HepG2 (cell line): ENCODE measurements at regions not wholly inside any gene's neighbourhood (a gene's known extent, or its start where the extent isn't known, plus 50 kb on each side); places are given as distances from the start of the nearest gene placed in this dataset.
"Not testable (repeated sequence)": the region's sequence is repeated elsewhere in the genome, so short reads cannot be mapped to it uniquely, and the experiment has no call there.

Experiments used
- ATAC-seq: fragments of 200-7000 bp; cut with Tn5 transposase; 3 replicates; pipeline ENCODE4 v1.9.1; 2020; ENCODE audit warnings: mild to moderate bottlenecking, moderate library complexity
- BruUV-seq: library from RNA; stranded (reverse); fragments of 400-500 nt; replicated peaks from 2 replicates; lab custom pipeline; 2021; lab: Mats Ljungman, UMichigan
- CTCF ChIA-PET: fragments of 300-600 bp; formaldehyde crosslinking; extraction: SDS; loops from one replicate; lab custom pipeline; 2021; ENCODE audit warnings: low total read pairs, inconsistent platforms, low intra/inter-chr PET ratio; lab: Yijun Ruan, JAX
- POLR2A ChIA-PET: fragments of 350-600 bp; sonication (Branson Sonifier 250); formaldehyde crosslinking; loops from one replicate; lab custom pipeline; 2020; ENCODE audit warnings: antibody characterized with exemption, inconsistent platforms; lab: Yijun Ruan, JAX
- DNase-seq: peaks from one replicate; pipeline ENCODE4 v3.0.0-alpha.2; 2015; ENCODE audit warnings: low spot score
- FAIRE-seq: peaks from 3 replicates; lab custom pipeline; 2011; peaks lifted over from hg19 to GRCh38; lab: Jason Lieb, UNC
- H2AFZ ChIP-seq: one replicate; pipeline ENCODE4 v1.6.1; 2011; ENCODE audit warnings: low read length, inconsistent platforms
- H3K27ac ChIP-seq: fragments of 300-600 bp; 3 replicates; pipeline ENCODE4 v1.8.0; 2011; ENCODE audit warnings: mixed run types, mild to moderate bottlenecking, mixed read lengths, low read length, inconsistent platforms; ENCODE audit not compliant: insufficient read depth; ENCODE audit errors: extremely low read length
- H3K27me3 ChIP-seq, 2 experiments: fragments of 200-600 bp in 1 of 2; 2 replicates in 1 of 2; 3 replicates in 1 of 2; pipeline versions ENCODE4 v1.6.0 to v1.8.0; 2011; ENCODE audit warnings: low read length in 2 of 2, mild to moderate bottlenecking in 2 of 2, moderate library complexity in 2 of 2, inconsistent platforms in 1 of 2; ENCODE audit not compliant: insufficient read depth in 2 of 2, control insufficient read depth in 1 of 2
- H3K36me3 ChIP-seq, 2 experiments: fragments of 200-600 bp in 1 of 2; replicated peaks in 1 of 2; 2 replicates in 1 of 2; 3 replicates in 1 of 2; pipeline versions ENCODE4 v1.5.1 to v1.8.0; 2011; ENCODE audit warnings: low read length in 2 of 2, inconsistent platforms in 1 of 2; ENCODE audit not compliant: insufficient read depth in 2 of 2, control insufficient read depth in 1 of 2
- H3K4me1 ChIP-seq: 2 replicates; pipeline ENCODE4 v1.5.1; 2012; ENCODE audit warnings: low read length, inconsistent platforms; ENCODE audit not compliant: insufficient read depth
- H3K4me2 ChIP-seq: 2 replicates; pipeline ENCODE4 v1.6.0; 2011; ENCODE audit warnings: low read depth, low read length, inconsistent platforms
- H3K4me3 ChIP-seq, 3 experiments: fragments of 200-600 bp in 1 of 3; sonication (generic), shearing (Covaris generic) in 1 of 3; replicated peaks in 1 of 3; 2 replicates each; pipeline ENCODE4 v1.5.1; 2011 to 2016; ENCODE audit warnings: low read length in 3 of 3, inconsistent platforms in 2 of 3, low read depth in 2 of 3, mild to moderate bottlenecking in 2 of 3, control low read depth in 1 of 3, mixed read lengths in 1 of 3; ENCODE audit not compliant: insufficient read depth in 1 of 3
- H3K79me2 ChIP-seq: one replicate; pipeline ENCODE4 v1.6.1; 2011; ENCODE audit warnings: low read length, inconsistent platforms; ENCODE audit not compliant: insufficient read depth
- H3K9ac ChIP-seq: 2 replicates; pipeline ENCODE4 v1.6.0; 2011; ENCODE audit warnings: mild to moderate bottlenecking, low read depth, low read length, inconsistent platforms; ENCODE audit not compliant: insufficient read depth
- H3K9me3 ChIP-seq: 2 replicates; pipeline ENCODE4 v1.5.1; 2012; ENCODE audit warnings: mild to moderate bottlenecking, low read length
- H4K20me1 ChIP-seq: 2 replicates; pipeline ENCODE4 v1.6.0; 2011; ENCODE audit warnings: inconsistent platforms, mild to moderate bottlenecking, low read length, moderate library complexity; ENCODE audit not compliant: insufficient read depth
- CHD2 ChIP-seq: IDR thresholded peaks from 2 replicates; pipeline ENCODE4 v1.6.1; 2011; ENCODE audit warnings: low read depth, low read length, improper control_type of control experiment
- DNMT3B ChIP-seq: conservative IDR thresholded peaks from 2 replicates; pipeline ENCODE4 v1.6.1; 2016; ENCODE audit warnings: missing biosample characterization, control low read depth
- ELF3 ChIP-seq: IDR thresholded peaks from 2 replicates; pipeline ENCODE4 v1.6.1; 2016; ENCODE audit warnings: missing genetic modification reagents, missing compliant biosample characterization
- NCOA1 ChIP-seq: sonication (generic); formaldehyde crosslinking; IDR thresholded peaks from 2 replicates; pipeline ENCODE4 v1.9.0; 2021; ENCODE audit warnings: missing genetic modification reagents
- PHF8 ChIP-seq: sonication (generic); formaldehyde crosslinking; IDR thresholded peaks from 2 replicates; pipeline ENCODE4 v1.5.0; 2020; ENCODE audit warnings: missing genetic modification reagents
- ZNF138 ChIP-seq: sonication (generic); formaldehyde crosslinking; IDR thresholded peaks from 2 replicates; pipeline ENCODE4 v1.5.0; 2020; ENCODE audit warnings: mild to moderate bottlenecking, low read depth, missing genetic modification reagents
- ZNF652 ChIP-seq: IDR thresholded peaks from 2 replicates; pipeline ENCODE4 v1.6.1; 2016; ENCODE audit warnings: low read depth, borderline replicate concordance
- WGBS: methylation state at CpG from one replicate; pipeline ENCODE4 v1.1.6; 2017; ENCODE audit warnings: low lambda C conversion rate; 5-methylcytosine and 5-hydroxymethylcytosine counted together
- in situ Hi-C: cut with HindIII; loops from 2 replicates; pipeline ENCODE4 v1.10.0; 2017; ENCODE audit warnings: low pct_unique_long_range_greater_than_20kb; ENCODE audit not compliant: extremely low pct_ligation_motif_present
- intact Hi-C: fragments of 100-400 bp; cut with micrococcal nuclease; formaldehyde crosslinking; loops from one replicate; pipeline ENCODE4 v1.10.0; 2022; ENCODE audit not compliant: unreplicated experiment
- TF ChIP-seq, protein P1 (sequence below): sonication (generic); formaldehyde crosslinking; conservative IDR thresholded peaks from 2 replicates; pipeline ENCODE4 v1.4.0; 2020; ENCODE audit warnings: missing genetic modification reagents
- TF ChIP-seq, protein P2 (sequence below): IDR thresholded peaks from 2 replicates; pipeline ENCODE4 v1.4.0; 2020; ENCODE audit warnings: mild to moderate bottlenecking, missing genetic modification reagents

DNA sequence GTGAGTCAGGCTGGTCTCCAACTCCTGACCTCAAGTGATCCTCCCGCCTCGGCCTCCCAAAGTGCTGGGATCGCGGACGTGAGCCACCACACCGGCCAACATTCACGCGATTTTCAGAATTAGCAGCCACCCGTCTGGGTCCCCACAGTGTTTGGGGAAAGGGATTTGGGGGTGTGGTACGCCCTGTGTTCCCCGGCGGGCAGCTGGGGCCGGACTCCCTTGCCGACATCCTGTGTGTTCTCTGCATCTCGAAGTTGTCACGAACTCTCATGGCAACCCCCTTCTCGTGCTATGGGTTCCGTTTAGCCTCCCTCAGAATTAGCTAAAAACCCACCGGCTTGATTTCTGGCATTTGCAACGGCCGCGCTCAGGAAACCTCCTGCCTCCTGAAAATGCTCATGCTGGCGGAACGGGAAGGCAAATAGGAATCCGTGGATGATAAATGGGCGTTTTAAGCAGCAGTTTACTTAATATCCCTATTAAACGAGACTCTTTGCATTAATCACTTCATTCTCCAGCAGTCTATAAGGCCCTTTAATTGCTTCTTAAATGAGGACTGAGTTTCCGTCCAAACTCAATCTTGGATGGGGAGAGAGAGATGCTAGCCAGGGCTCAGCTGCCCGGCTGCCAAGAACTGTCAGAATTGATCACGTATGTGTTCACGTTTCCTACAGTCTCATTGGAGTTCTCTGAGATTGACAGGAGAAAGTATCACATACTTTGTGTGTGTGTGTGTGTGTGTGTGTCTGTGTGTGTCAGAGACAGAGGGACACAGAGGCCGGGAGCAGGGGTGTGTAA is 78.9 kb upstream of the PPP2R3B start (continued):
- TF ChIP-seq, protein P1, sequence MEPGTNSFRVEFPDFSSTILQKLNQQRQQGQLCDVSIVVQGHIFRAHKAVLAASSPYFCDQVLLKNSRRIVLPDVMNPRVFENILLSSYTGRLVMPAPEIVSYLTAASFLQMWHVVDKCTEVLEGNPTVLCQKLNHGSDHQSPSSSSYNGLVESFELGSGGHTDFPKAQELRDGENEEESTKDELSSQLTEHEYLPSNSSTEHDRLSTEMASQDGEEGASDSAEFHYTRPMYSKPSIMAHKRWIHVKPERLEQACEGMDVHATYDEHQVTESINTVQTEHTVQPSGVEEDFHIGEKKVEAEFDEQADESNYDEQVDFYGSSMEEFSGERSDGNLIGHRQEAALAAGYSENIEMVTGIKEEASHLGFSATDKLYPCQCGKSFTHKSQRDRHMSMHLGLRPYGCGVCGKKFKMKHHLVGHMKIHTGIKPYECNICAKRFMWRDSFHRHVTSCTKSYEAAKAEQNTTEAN: no peak
- TF ChIP-seq DNMT3B (CRISPR knock-in tag) (no peak), ZNF138 (no peak), ZNF652 (CRISPR knock-in tag) (no peak), ELF3 (CRISPR knock-in tag) (no peak), CHD2 (no peak), PHF8 (CRISPR knock-in tag) (no peak), NCOA1 (no peak)
- TF ChIP-seq, protein P2, sequence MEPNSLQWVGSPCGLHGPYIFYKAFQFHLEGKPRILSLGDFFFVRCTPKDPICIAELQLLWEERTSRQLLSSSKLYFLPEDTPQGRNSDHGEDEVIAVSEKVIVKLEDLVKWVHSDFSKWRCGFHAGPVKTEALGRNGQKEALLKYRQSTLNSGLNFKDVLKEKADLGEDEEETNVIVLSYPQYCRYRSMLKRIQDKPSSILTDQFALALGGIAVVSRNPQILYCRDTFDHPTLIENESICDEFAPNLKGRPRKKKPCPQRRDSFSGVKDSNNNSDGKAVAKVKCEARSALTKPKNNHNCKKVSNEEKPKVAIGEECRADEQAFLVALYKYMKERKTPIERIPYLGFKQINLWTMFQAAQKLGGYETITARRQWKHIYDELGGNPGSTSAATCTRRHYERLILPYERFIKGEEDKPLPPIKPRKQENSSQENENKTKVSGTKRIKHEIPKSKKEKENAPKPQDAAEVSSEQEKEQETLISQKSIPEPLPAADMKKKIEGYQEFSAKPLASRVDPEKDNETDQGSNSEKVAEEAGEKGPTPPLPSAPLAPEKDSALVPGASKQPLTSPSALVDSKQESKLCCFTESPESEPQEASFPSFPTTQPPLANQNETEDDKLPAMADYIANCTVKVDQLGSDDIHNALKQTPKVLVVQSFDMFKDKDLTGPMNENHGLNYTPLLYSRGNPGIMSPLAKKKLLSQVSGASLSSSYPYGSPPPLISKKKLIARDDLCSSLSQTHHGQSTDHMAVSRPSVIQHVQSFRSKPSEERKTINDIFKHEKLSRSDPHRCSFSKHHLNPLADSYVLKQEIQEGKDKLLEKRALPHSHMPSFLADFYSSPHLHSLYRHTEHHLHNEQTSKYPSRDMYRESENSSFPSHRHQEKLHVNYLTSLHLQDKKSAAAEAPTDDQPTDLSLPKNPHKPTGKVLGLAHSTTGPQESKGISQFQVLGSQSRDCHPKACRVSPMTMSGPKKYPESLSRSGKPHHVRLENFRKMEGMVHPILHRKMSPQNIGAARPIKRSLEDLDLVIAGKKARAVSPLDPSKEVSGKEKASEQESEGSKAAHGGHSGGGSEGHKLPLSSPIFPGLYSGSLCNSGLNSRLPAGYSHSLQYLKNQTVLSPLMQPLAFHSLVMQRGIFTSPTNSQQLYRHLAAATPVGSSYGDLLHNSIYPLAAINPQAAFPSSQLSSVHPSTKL (CRISPR knock-in tag): no peak
- TF ChIP-seq, all 625 proteins: peak for 0

DNA sequence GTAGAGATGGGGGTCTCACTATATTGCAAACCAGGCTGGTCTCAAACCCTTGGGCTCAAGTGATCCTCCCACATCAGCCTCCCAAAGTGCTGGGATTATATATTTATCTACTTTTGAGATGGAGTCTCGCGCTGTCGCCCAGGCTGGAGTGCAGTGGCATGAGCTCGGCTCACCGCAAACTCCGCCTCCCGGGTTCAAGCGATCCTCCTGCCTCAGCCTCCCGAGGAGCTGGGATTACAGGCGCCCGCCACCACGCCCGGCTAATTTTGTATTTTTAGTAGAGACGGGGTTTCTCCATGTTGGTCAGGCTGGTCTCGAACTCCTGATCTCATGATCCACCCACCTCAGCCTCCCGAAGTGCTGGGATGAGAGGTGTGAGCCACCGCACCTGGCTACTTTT is 80.1 kb upstream of the PPP2R3B start:
- H4K20me1 ChIP-seq, H3K27me3 ChIP-seq, POLR2A ChIA-PET, H3K27ac ChIP-seq, H3K4me1 ChIP-seq, intact Hi-C loops, BruUV-seq, in situ Hi-C loops, H3K4me3 ChIP-seq, H2AFZ ChIP-seq, H3K4me2 ChIP-seq, H3K36me3 ChIP-seq, H3K9me3 ChIP-seq, CTCF ChIA-PET, H3K79me2 ChIP-seq, ATAC-seq, H3K9ac ChIP-seq, DNase-seq, FAIRE-seq: not testable (repeated sequence)
- WGBS: 50% methylated on average over 4 of the region's 17 CpGs

DNA sequence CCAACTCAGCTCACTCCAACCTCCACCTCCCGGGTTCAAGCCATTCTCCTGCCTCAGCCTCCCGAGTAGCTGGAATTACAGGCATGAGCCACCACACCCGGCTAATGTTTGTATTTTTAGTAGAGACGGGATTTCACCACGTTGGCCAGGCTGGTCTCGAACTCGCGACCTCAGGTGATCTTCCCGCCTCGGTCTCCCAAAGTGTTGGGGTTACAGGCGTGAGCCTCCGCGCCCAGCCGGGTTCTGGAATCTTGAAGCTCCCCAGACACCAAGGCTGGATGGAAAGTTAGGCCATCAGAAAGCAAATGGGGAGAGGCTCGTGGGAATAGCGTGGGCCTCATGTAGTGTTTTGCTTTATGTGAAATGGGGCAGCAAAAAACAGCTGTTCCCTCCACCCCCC is 81.0 kb upstream of the PPP2R3B start:
- FAIRE-seq, H3K27me3 ChIP-seq, CTCF ChIA-PET, H3K4me3 ChIP-seq, intact Hi-C loops, H3K36me3 ChIP-seq, H3K4me1 ChIP-seq, ATAC-seq, H3K27ac ChIP-seq, H3K4me2 ChIP-seq, H3K9me3 ChIP-seq, DNase-seq, H3K9ac ChIP-seq, H2AFZ ChIP-seq, POLR2A ChIA-PET, H3K79me2 ChIP-seq, BruUV-seq, in situ Hi-C loops, H4K20me1 ChIP-seq: not testable (repeated sequence)
- WGBS: 47% methylated on average over 16 of the region's 16 CpGs
